Gastrocnemius medialis (tissue), 4 donors: ENCODE measurements at regions not wholly inside any gene's neighbourhood (a gene's known extent, or its start where the extent isn't known, plus 50 kb on each side); places are given as distances from the start of the nearest gene placed in this dataset.
"Not testable (repeated sequence)": the region's sequence is repeated elsewhere in the genome, so short reads cannot be mapped to it uniquely, and the experiment has no call there.

Source experiments
- ATAC-seq, 2 donors: fragments of 150-250 bp; one replicate each; pipeline ENCODE4 v1.9.1; 2016
- DNase-seq, 2 donors: peaks; one replicate each; pipeline ENCODE4 v3.0.0-alpha.2; 2019
- H3K27ac ChIP-seq, 4 donors: fragments of 200-600 bp; sonication (generic); 1 replicate in 1 of 4; 2 replicates in 3 of 4; pipeline ENCODE4 v1.5.1; 2016 to 2018; ENCODE audit warnings: mild to moderate bottlenecking in 2 of 4, moderate library complexity in 1 of 4
- H3K27me3 ChIP-seq, 3 donors: fragments of 200-600 bp; sonication (generic) in 2 of 3; 1 replicate in 1 of 3; 2 replicates in 2 of 3; pipeline versions ENCODE4 v1.5.1 to v1.6.0; 2016 to 2019; ENCODE audit warnings: mild to moderate bottlenecking in 1 of 3, moderate library complexity in 1 of 3
- H3K36me3 ChIP-seq, 2 donors: fragments of 200-600 bp; sonication (generic) in 1 of 2; one replicate each; pipeline ENCODE4 v1.5.1; 2017 to 2018
- H3K4me1 ChIP-seq, 2 donors: fragments of 200-600 bp; sonication (generic) in 1 of 2; one replicate each; pipeline ENCODE4 v1.5.1; 2016 to 2017; ENCODE audit warnings: mild to moderate bottlenecking in 2 of 2
- H3K4me3 ChIP-seq, 4 donors: fragments of 200-600 bp; sonication (generic) in 3 of 4; 1 replicate in 1 of 4; 2 replicates in 3 of 4; pipeline ENCODE4 v1.5.1; 2016 to 2019; ENCODE audit warnings: mild to moderate bottlenecking in 2 of 4
- H3K9me3 ChIP-seq, 3 donors: fragments of 200-600 bp; sonication (generic) in 2 of 3; 1 replicate in 1 of 3; 2 replicates in 2 of 3; pipeline ENCODE4 v1.5.1; 2016 to 2019
- CTCF ChIP-seq, 5 experiments: fragments of 450-650 bp in 3 of 5; fragments of 200-600 bp in 2 of 5; sonication (generic) in 2 of 5; IDR thresholded peaks in 4 of 5; conservative IDR thresholded peaks in 1 of 5; 1 replicate in 4 of 5; 2 replicates in 1 of 5; pipeline ENCODE4 v1.5.1; 2016 to 2019; ENCODE audit warnings: antibody characterized with exemption in 5 of 5, mild to moderate bottlenecking in 3 of 5, moderate library complexity in 3 of 5
- POLR2A ChIP-seq, 2 donors: fragments of 450-650 bp; IDR thresholded peaks; one replicate each; pipeline ENCODE4 v1.6.1; 2017; ENCODE audit warnings: antibody characterized with exemption in 2 of 2, mild to moderate bottlenecking in 2 of 2, moderate library complexity in 2 of 2
- in situ Hi-C, 4 donors: fragments of 200-750 bp; cut with MboI; loops; one replicate each; pipeline versions ENCODE4 v1.15.0 to v1.8.0; 2017; ENCODE audit warnings: low sequenced_read_pairs in 4 of 4
- intact Hi-C: fragments of 100-400 bp; cut with DNase I; formaldehyde crosslinking; loops from one replicate; pipeline ENCODE4 v1.15.1; 2023; ENCODE audit warnings: low total_unique reads

GRCh38 chr2:117359266-117359914 lies 455.1 kb upstream of the DDX18 start:
- intact Hi-C loops, result no loop called here
- no peaks in the 10 kb centered on the region for H3K4me1 ChIP-seq
- ATAC-seq (no peak), DNase-seq (no peak)
- in situ Hi-C loops, result no loop called here
- H3K36me3 ChIP-seq, result no peaks in the 10 kb centered on the region
- H3K9me3 ChIP-seq, result peaks cover 0 to 7% (median 0%) of the 10 kb centered on the region in 3 donors
- TF ChIP-seq POLR2A (IDR thresholded peaks at IDR 0.05) (no peak), CTCF (IDR thresholded peaks at IDR 0.05 in 4 of 5, conservative IDR thresholded peaks at IDR 0.05 in 1 of 5) (no peak)
- no peak overlapping the region for H3K4me3 ChIP-seq
- H3K27ac ChIP-seq, result no peak overlapping the region
- no peaks in the 10 kb centered on the region for H3K27me3 ChIP-seq

GRCh38 chr2:117360586-117360985 lies 453.9 kb upstream of the DDX18 start:
- intact Hi-C loops (no loop called here), in situ Hi-C loops (no loop called here)
- H3K27ac ChIP-seq, result no peak overlapping the region
- no peak for TF ChIP-seq POLR2A (IDR thresholded peaks at IDR 0.05)
- no peak for TF ChIP-seq CTCF (IDR thresholded peaks at IDR 0.05 in 4 of 5, conservative IDR thresholded peaks at IDR 0.05 in 1 of 5)
- no peaks in the 10 kb centered on the region for H3K4me1 ChIP-seq
- H3K4me3 ChIP-seq, result no peak overlapping the region
- no peaks in the 10 kb centered on the region for H3K27me3 ChIP-seq
- DNase-seq (no peak), ATAC-seq (no peak)
- H3K36me3 ChIP-seq, result no peaks in the 10 kb centered on the region
- peaks cover 0 to 7% (median 0%) of the 10 kb centered on the region in 3 donors for H3K9me3 ChIP-seq

- no peak for ATAC-seq
These were observed 435.8 kb upstream of the DDX18 start for GRCh38 chr2:117378653-117379052.

GRCh38 chr2:117379928-117380327 lies 434.6 kb upstream of the DDX18 start:
- Histone ChIP-seq H3K9me3 (no peaks in the 10 kb centered on the region), H3K4me1 (no peaks in the 10 kb centered on the region), H3K27me3 (no peaks in the 10 kb centered on the region), H3K27ac (no peak overlapping the region), H3K4me3 (no peak overlapping the region), H3K36me3 (no peaks in the 10 kb centered on the region)
- in situ Hi-C loops (no loop called here), intact Hi-C loops (no loop called here)
- no peak for DNase-seq
- no peak for ATAC-seq
- TF ChIP-seq POLR2A (IDR thresholded peaks at IDR 0.05), result no peak
- TF ChIP-seq CTCF (IDR thresholded peaks at IDR 0.05 in 4 of 5, conservative IDR thresholded peaks at IDR 0.05 in 1 of 5), result no peak

More at GRCh38 chr2:117378653-117379052, 435.8 kb upstream of the DDX18 start:
- DNase-seq, result no peak
- intact Hi-C loops (no loop called here), in situ Hi-C loops (no loop called here)
- H3K36me3 ChIP-seq, result no peaks in the 10 kb centered on the region
- H3K27ac ChIP-seq, result no peak overlapping the region
- TF ChIP-seq POLR2A (IDR thresholded peaks at IDR 0.05) (no peak), CTCF (IDR thresholded peaks at IDR 0.05 in 4 of 5, conservative IDR thresholded peaks at IDR 0.05 in 1 of 5) (no peak)
- H3K4me3 ChIP-seq, result no peak overlapping the region
- no peaks in the 10 kb centered on the region for H3K9me3 ChIP-seq
- H3K4me1 ChIP-seq, result no peaks in the 10 kb centered on the region
- no peaks in the 10 kb centered on the region for H3K27me3 ChIP-seq

GRCh38 chr2:117383997-117384396 lies 430.5 kb upstream of the DDX18 start:
- intact Hi-C loops, DNase-seq, ATAC-seq, H3K4me3 ChIP-seq, H3K27me3 ChIP-seq, H3K4me1 ChIP-seq, in situ Hi-C loops, H3K27ac ChIP-seq, H3K36me3 ChIP-seq, H3K9me3 ChIP-seq: not testable (repeated sequence)
